Neural progenitor cell (in vitro differentiated cells): ENCODE measurements at regions not wholly inside any gene's neighbourhood (a gene's known extent, or its start where the extent isn't known, plus 50 kb on each side); places are given as distances from the start of the nearest gene placed in this dataset.
A peak's percentile ranks its signal among the peaks of the same experiment; 100 is the strongest.

Experiments
- DNase-seq: peaks from one replicate; pipeline ENCODE4 v3.0.0-alpha.2; 2016; ENCODE audit warnings: low spot score
- H2AFZ ChIP-seq: fragments of 200-600 bp; sonication (generic); replicated peaks from 2 replicates; pipeline ENCODE4 v1.6.1; 2016; ENCODE audit warnings: antibody characterized with exemption
- H3F3A ChIP-seq: fragments of 200-600 bp; sonication (generic); 2 replicates; pipeline ENCODE4 v1.6.1; 2016; ENCODE audit warnings: antibody characterized with exemption, low read depth
- H3K27ac ChIP-seq: fragments of 200-600 bp; sonication (generic); 2 replicates; pipeline ENCODE4 v1.5.1; 2016; ENCODE audit warnings: mild to moderate bottlenecking
- H3K27me3 ChIP-seq: fragments of 200-600 bp; sonication (generic); 2 replicates; pipeline ENCODE4 v1.6.1; 2016; ENCODE audit warnings: mild to moderate bottlenecking, moderate library complexity
- H3K36me3 ChIP-seq: fragments of 200-600 bp; sonication (generic); 2 replicates; pipeline ENCODE4 v1.5.1; 2016
- H3K4me1 ChIP-seq: fragments of 200-600 bp; sonication (generic); 2 replicates; pipeline ENCODE4 v1.6.1; 2016; ENCODE audit warnings: mixed run types
- H3K4me2 ChIP-seq: fragments of 200-600 bp; sonication (generic); 2 replicates; pipeline ENCODE4 v1.6.1; 2016
- H3K4me3 ChIP-seq: fragments of 200-600 bp; sonication (generic); 2 replicates; pipeline ENCODE4 v1.5.1; 2016
- H3K79me2 ChIP-seq: fragments of 200-600 bp; sonication (generic); 2 replicates; pipeline ENCODE4 v1.6.1; 2016; ENCODE audit warnings: low read depth
- H3K9ac ChIP-seq: fragments of 200-600 bp; sonication (generic); 2 replicates; pipeline ENCODE4 v1.6.1; 2016
- H3K9me3 ChIP-seq: fragments of 200-600 bp; sonication (generic); 2 replicates; pipeline ENCODE4 v1.5.1; 2016; ENCODE audit warnings: low read depth
- H4K20me1 ChIP-seq: fragments of 200-600 bp; sonication (generic); 2 replicates; pipeline ENCODE4 v1.6.1; 2016; ENCODE audit warnings: low read depth
- H3K27ac Mint-ChIP-seq: 3 replicates; pipeline ENCODE4 v1.8.0; 2021; ENCODE audit warnings: mixed read lengths
- H3K27me3 Mint-ChIP-seq: 2 replicates; pipeline ENCODE4 v1.8.0; 2022; ENCODE audit warnings: low read depth, mild to moderate bottlenecking, inconsistent platforms, moderate library complexity, mixed read lengths; ENCODE audit not compliant: insufficient read depth
- H3K36me3 Mint-ChIP-seq: 3 replicates; pipeline ENCODE4 v1.8.0; 2021; ENCODE audit warnings: mixed read lengths
- H3K4me1 Mint-ChIP-seq: 3 replicates; pipeline ENCODE4 v1.8.0; 2021; ENCODE audit warnings: mixed read lengths
- H3K4me3 Mint-ChIP-seq: 3 replicates; pipeline ENCODE4 v1.8.0; 2021; ENCODE audit warnings: mild to moderate bottlenecking, moderate library complexity, mixed read lengths
- H3K9me3 Mint-ChIP-seq: 3 replicates; pipeline ENCODE4 v1.8.0; 2020; ENCODE audit warnings: mixed read lengths
- CTCF ChIP-seq: fragments of 200-600 bp; sonication (generic); IDR thresholded peaks from 2 replicates; pipeline ENCODE4 v1.5.1; 2017; ENCODE audit warnings: antibody characterized with exemption, mild to moderate bottlenecking
- EZH2 ChIP-seq: fragments of 200-600 bp; sonication (generic); IDR thresholded peaks from 2 replicates; pipeline ENCODE4 v1.6.1; 2017; ENCODE audit warnings: antibody characterized with exemption, mild to moderate bottlenecking, moderate library complexity
- EZH2phosphoT487 ChIP-seq: fragments of 200-600 bp; sonication (generic); IDR thresholded peaks from 2 replicates; pipeline ENCODE4 v1.6.1; 2017; ENCODE audit warnings: antibody characterized with exemption

GRCh38 chr5:35430381-35431162 is 187.1 kb upstream of the SPEF2 start:
- Mint-ChIP-seq H3K4me1 (no peaks in the 10 kb centered on the region), H3K4me3 (no peak overlapping the region), H3K9me3 (no peaks in the 10 kb centered on the region), H3K27ac (no peak overlapping the region), H3K36me3 (no peaks in the 10 kb centered on the region), H3K27me3 (peaks cover 11% of the 10 kb centered on the region)
- no peaks in the 10 kb centered on the region for H3K79me2 ChIP-seq
- H3K27me3 ChIP-seq: no peaks in the 10 kb centered on the region
- H3K36me3 ChIP-seq: no peaks in the 10 kb centered on the region
- no peaks in the 10 kb centered on the region for H3F3A ChIP-seq
- no peaks in the 10 kb centered on the region for H3K9me3 ChIP-seq
- no peak overlapping the region for H3K27ac ChIP-seq
- H2AFZ ChIP-seq: no peak overlapping the region
- no peak overlapping the region for H3K4me3 ChIP-seq
- H3K4me1 ChIP-seq: no peaks in the 10 kb centered on the region
- DNase-seq: no peak
- no peaks in the 10 kb centered on the region for H4K20me1 ChIP-seq
- no peak overlapping the region for H3K9ac ChIP-seq
- no peak for TF ChIP-seq EZH2
- TF ChIP-seq EZH2phosphoT487: no peak
- TF ChIP-seq CTCF: no peak
- H3K4me2 ChIP-seq: no peak overlapping the region

GRCh38 chr5:35420200-35420599 is 189.9 kb upstream of the PRLR start:
- no peak for TF ChIP-seq EZH2phosphoT487
- TF ChIP-seq CTCF: no peak
- no peak for TF ChIP-seq EZH2
- H3K27ac Mint-ChIP-seq: no peak overlapping the region
- no peaks in the 10 kb centered on the region for H3K36me3 ChIP-seq
- H3K4me3 ChIP-seq: no peak overlapping the region
- H3F3A ChIP-seq: no peaks in the 10 kb centered on the region
- no peak overlapping the region for H3K4me3 Mint-ChIP-seq
- no peaks in the 10 kb centered on the region for H3K9me3 ChIP-seq
- H2AFZ ChIP-seq: no peak overlapping the region
- H3K27ac ChIP-seq: no peak overlapping the region
- DNase-seq: no peak
- H3K4me1 ChIP-seq: peaks cover 3% of the 10 kb centered on the region
- peaks cover 2% of the 10 kb centered on the region for H3K27me3 Mint-ChIP-seq
- no peaks in the 10 kb centered on the region for H3K9me3 Mint-ChIP-seq
- H3K36me3 Mint-ChIP-seq: no peaks in the 10 kb centered on the region
- H3K27me3 ChIP-seq: no peaks in the 10 kb centered on the region
- H3K4me2 ChIP-seq: no peak overlapping the region
- no peaks in the 10 kb centered on the region for H4K20me1 ChIP-seq
- H3K79me2 ChIP-seq: no peaks in the 10 kb centered on the region
- H3K4me1 Mint-ChIP-seq: no peaks in the 10 kb centered on the region
- no peak overlapping the region for H3K9ac ChIP-seq

- H3K27ac ChIP-seq: no peak overlapping the region
- Mint-ChIP-seq H3K27me3 (no peaks in the 10 kb centered on the region), H3K36me3 (no peaks in the 10 kb centered on the region), H3K4me3 (no peak overlapping the region), H3K4me1 (no peaks in the 10 kb centered on the region), H3K27ac (no peak overlapping the region), H3K9me3 (no peaks in the 10 kb centered on the region)
- H3K4me3 ChIP-seq: no peak overlapping the region
- no peaks in the 10 kb centered on the region for H3K4me1 ChIP-seq
- no peaks in the 10 kb centered on the region for H3K9me3 ChIP-seq
- H4K20me1 ChIP-seq: no peaks in the 10 kb centered on the region
- no peaks in the 10 kb centered on the region for H3K36me3 ChIP-seq
- H3F3A ChIP-seq: no peaks in the 10 kb centered on the region
- H3K9ac ChIP-seq: no peak overlapping the region
- H3K4me2 ChIP-seq: no peak overlapping the region
- H2AFZ ChIP-seq: peak overlapping the region; percentile 24
- H3K27me3 ChIP-seq: no peaks in the 10 kb centered on the region
- no peak for TF ChIP-seq EZH2
- TF ChIP-seq CTCF: no peak
- TF ChIP-seq EZH2phosphoT487: no peak
- DNase-seq: no peak
- H3K79me2 ChIP-seq: no peaks in the 10 kb centered on the region
Measured at GRCh38 chr5:35417040-35417439, 186.8 kb upstream of the PRLR start.
